ENCODE measurements at regions not wholly inside any gene's neighbourhood (a gene's known extent, or its start where the extent isn't known, plus 50 kb on each side); places are given as distances from the start of the nearest gene placed in this dataset.

DNA sequence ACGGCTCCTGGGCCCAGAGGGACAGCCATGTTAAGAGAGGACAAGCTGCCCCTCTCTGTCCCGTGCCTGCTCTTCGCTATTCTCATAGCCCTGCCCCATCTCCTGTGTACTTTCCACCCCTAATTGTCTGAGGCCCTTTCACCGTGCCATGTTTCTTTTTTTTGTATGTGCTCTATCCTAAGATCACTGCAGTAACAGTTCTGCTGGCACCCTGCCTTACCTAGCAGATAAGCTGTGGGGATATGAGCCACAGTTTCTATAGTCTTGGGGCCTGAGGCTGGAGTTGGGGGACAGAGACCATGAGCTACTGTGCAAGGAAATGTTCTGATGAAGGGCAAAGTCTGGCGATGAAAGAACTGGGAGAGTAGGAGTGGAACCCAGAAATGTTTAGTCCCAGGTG is 269.5 kb upstream of the CITED2 start:
- TF ChIP-seq EP300 (conservative IDR thresholded peaks at IDR 0.05; ENCODE audit: poor library complexity, severe bottlenecking) (no peak), MXI1 (conservative IDR thresholded peaks at IDR 0.05; ENCODE audit: poor library complexity, severe bottlenecking) (no peak), CTCF (IDR thresholded peaks at IDR 0.05; ENCODE audit: poor library complexity, severe bottlenecking) (no peak), EZH2 (IDR thresholded peaks at IDR 0.05; ENCODE audit: borderline replicate concordance, insufficient read depth, low read length, poor library complexity, severe bottlenecking) (no peak), POLR2AphosphoS5 (IDR thresholded peaks at IDR 0.05) (no peak), RAD21 (conservative IDR thresholded peaks at IDR 0.05) (no peak), SMC3 (conservative IDR thresholded peaks at IDR 0.05; ENCODE audit: poor library complexity) (no peak)
- TF ChIP-seq, protein P1, sequence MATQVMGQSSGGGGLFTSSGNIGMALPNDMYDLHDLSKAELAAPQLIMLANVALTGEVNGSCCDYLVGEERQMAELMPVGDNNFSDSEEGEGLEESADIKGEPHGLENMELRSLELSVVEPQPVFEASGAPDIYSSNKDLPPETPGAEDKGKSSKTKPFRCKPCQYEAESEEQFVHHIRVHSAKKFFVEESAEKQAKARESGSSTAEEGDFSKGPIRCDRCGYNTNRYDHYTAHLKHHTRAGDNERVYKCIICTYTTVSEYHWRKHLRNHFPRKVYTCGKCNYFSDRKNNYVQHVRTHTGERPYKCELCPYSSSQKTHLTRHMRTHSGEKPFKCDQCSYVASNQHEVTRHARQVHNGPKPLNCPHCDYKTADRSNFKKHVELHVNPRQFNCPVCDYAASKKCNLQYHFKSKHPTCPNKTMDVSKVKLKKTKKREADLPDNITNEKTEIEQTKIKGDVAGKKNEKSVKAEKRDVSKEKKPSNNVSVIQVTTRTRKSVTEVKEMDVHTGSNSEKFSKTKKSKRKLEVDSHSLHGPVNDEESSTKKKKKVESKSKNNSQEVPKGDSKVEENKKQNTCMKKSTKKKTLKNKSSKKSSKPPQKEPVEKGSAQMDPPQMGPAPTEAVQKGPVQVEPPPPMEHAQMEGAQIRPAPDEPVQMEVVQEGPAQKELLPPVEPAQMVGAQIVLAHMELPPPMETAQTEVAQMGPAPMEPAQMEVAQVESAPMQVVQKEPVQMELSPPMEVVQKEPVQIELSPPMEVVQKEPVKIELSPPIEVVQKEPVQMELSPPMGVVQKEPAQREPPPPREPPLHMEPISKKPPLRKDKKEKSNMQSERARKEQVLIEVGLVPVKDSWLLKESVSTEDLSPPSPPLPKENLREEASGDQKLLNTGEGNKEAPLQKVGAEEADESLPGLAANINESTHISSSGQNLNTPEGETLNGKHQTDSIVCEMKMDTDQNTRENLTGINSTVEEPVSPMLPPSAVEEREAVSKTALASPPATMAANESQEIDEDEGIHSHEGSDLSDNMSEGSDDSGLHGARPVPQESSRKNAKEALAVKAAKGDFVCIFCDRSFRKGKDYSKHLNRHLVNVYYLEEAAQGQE (IDR thresholded peaks at IDR 0.05; ENCODE audit: borderline replicate concordance), result no peak

Measured in neural cell (in vitro differentiated cells).